Neural cell (in vitro differentiated cells): ENCODE measurements at regions not wholly inside any gene's neighbourhood (a gene's known extent, or its start where the extent isn't known, plus 50 kb on each side); places are given as distances from the start of the nearest gene placed in this dataset.

Experiments used
- H2AFZ ChIP-seq: fragments of 200-600, 300-800 bp; sonication (generic), shearing (Covaris generic); 2 replicates; pipeline ENCODE4 v1.6.0; 2014; ENCODE audit warnings: low read depth, mild to moderate bottlenecking, antibody characterized with exemption, low read length, moderate library complexity
- H3F3A ChIP-seq: fragments of 200-600 bp; shearing (Covaris generic); 2 replicates; pipeline ENCODE4 v1.6.1; 2016; ENCODE audit warnings: mild to moderate bottlenecking, moderate library complexity, mixed read lengths, antibody characterized with exemption, low read length; ENCODE audit not compliant: insufficient read depth, poor library complexity, severe bottlenecking
- H3K27ac ChIP-seq: fragments of 200-600, 300-800 bp; sonication (generic), shearing (Covaris generic); 2 replicates; pipeline ENCODE4 v1.5.1; 2014; ENCODE audit warnings: mild to moderate bottlenecking, low read length, moderate library complexity
- H3K27me3 ChIP-seq: fragments of 300-800, 200-600 bp; sonication (generic), shearing (Covaris generic); 2 replicates; pipeline ENCODE4 v1.6.0; 2014; ENCODE audit warnings: mild to moderate bottlenecking, low read depth, low read length, moderate library complexity; ENCODE audit not compliant: insufficient read depth
- H3K36me3 ChIP-seq: fragments of 300-800, 200-600 bp; sonication (generic), shearing (Covaris generic); 2 replicates; pipeline ENCODE4 v1.5.1; 2014; ENCODE audit warnings: mild to moderate bottlenecking, antibody characterized with exemption, low read length, moderate library complexity; ENCODE audit not compliant: insufficient read depth
- H3K4me2 ChIP-seq: fragments of 300-800, 200-600 bp; sonication (generic), shearing (Covaris generic); 2 replicates; pipeline ENCODE4 v1.6.0; 2014; ENCODE audit warnings: mild to moderate bottlenecking, low read length
- H3K4me3 ChIP-seq: fragments of 300-800, 200-600 bp; sonication (generic), shearing (Covaris generic); 2 replicates; pipeline ENCODE4 v1.5.1; 2014; ENCODE audit warnings: mild to moderate bottlenecking, low read length, moderate library complexity
- H3K79me2 ChIP-seq: fragments of 200-600 bp; shearing (Covaris generic); replicated peaks from 2 replicates; pipeline ENCODE4 v1.6.0; 2014; ENCODE audit warnings: mild to moderate bottlenecking, low read length, moderate library complexity; ENCODE audit not compliant: insufficient read depth
- H3K9ac ChIP-seq: fragments of 300-800, 200-600 bp; sonication (generic), shearing (Covaris generic); 2 replicates; pipeline ENCODE4 v1.6.1; 2016; ENCODE audit warnings: mild to moderate bottlenecking, low read length, mixed read lengths
- H3K9me2 ChIP-seq: fragments of 200-600 bp; shearing (Covaris generic); 2 replicates; pipeline ENCODE4 v1.6.1; 2016; ENCODE audit warnings: mild to moderate bottlenecking, low read length, mixed read lengths; ENCODE audit not compliant: insufficient read depth
- H3K9me3 ChIP-seq: fragments of 200-600, 300-800 bp; sonication (generic), shearing (Covaris generic); 2 replicates; pipeline ENCODE4 v1.6.1; 2016; ENCODE audit warnings: mild to moderate bottlenecking, mixed run types, low read length, moderate library complexity, mixed read lengths
- H4K20me1 ChIP-seq: fragments of 200-600 bp; shearing (Covaris generic); 2 replicates; pipeline ENCODE4 v1.6.1; 2016; ENCODE audit warnings: mild to moderate bottlenecking, mixed run types; ENCODE audit not compliant: insufficient read depth
- EP300 ChIP-seq: fragments of 450-650 bp; conservative IDR thresholded peaks from 2 replicates; pipeline ENCODE4 v1.6.1; 2014; ENCODE audit warnings: antibody characterized with exemption, mild to moderate bottlenecking, moderate library complexity; ENCODE audit not compliant: poor library complexity, severe bottlenecking
- EZH2 ChIP-seq: fragments of 200-600, 300-800 bp; shearing (Covaris generic), sonication (generic); IDR thresholded peaks from 2 replicates; pipeline ENCODE4 v1.6.1; 2014; ENCODE audit warnings: antibody characterized with exemption, low read length, borderline replicate concordance, mild to moderate bottlenecking; ENCODE audit not compliant: insufficient read depth, poor library complexity, severe bottlenecking
- MXI1 ChIP-seq: fragments of 450-650 bp; conservative IDR thresholded peaks from 2 replicates; pipeline ENCODE4 v1.6.1; 2014; ENCODE audit warnings: antibody characterized with exemption, mild to moderate bottlenecking; ENCODE audit not compliant: poor library complexity, severe bottlenecking
- POLR2AphosphoS5 ChIP-seq: IDR thresholded peaks from 2 replicates; pipeline ENCODE4 v1.6.1; 2012
- RAD21 ChIP-seq: fragments of 450-650 bp; conservative IDR thresholded peaks from 2 replicates; pipeline ENCODE4 v1.6.1; 2014; ENCODE audit warnings: antibody characterized with exemption, mild to moderate bottlenecking, moderate library complexity
- SMC3 ChIP-seq: fragments of 450-650 bp; conservative IDR thresholded peaks from 2 replicates; pipeline ENCODE4 v1.6.1; 2014; ENCODE audit warnings: antibody characterized with exemption, mild to moderate bottlenecking, moderate library complexity; ENCODE audit not compliant: poor library complexity
- TAF1 ChIP-seq: IDR thresholded peaks from 2 replicates; pipeline ENCODE4 v1.6.1; 2012; ENCODE audit warnings: low read depth
- TF ChIP-seq, protein P1 (sequence below): IDR thresholded peaks from 2 replicates; pipeline ENCODE4 v1.6.1; 2012; ENCODE audit warnings: borderline replicate concordance
- TF ChIP-seq, protein P2 (sequence below): fragments of 450-650 bp; IDR thresholded peaks from 2 replicates; pipeline ENCODE4 v1.5.1; 2014; ENCODE audit warnings: antibody characterized with exemption, mild to moderate bottlenecking, moderate library complexity; ENCODE audit not compliant: poor library complexity, severe bottlenecking

DNA sequence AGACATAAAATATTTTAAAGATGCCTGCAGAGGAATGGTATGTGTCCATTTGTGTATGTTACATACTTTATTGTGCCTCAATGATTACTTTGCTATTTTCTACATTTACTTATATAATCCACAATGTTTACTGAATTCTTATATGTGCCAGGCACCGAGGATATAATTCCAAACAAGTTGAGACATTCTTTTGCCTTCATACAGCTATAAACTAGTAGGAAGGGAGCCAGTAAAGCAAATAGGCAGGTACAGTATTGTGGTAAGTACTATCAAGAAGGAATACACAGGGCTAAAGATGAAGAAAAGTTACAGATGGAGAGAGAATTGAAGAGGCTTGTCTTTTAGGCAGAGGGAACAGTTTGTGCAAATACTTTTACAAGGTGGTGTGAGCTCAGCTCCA lies 131.6 kb downstream of the DISP1 start:
- Histone ChIP-seq H3K9ac (no peak overlapping the region), H3K9me3 (no peaks in the 10 kb centered on the region), H4K20me1 (no peaks in the 10 kb centered on the region), H2AFZ (no peak overlapping the region), H3K79me2 (no peaks in the 10 kb centered on the region), H3K36me3 (no peaks in the 10 kb centered on the region), H3K4me3 (no peak overlapping the region), H3K27me3 (no peaks in the 10 kb centered on the region), H3K27ac (no peak overlapping the region), H3K9me2 (no peaks in the 10 kb centered on the region), H3F3A (no peaks in the 10 kb centered on the region), H3K4me2 (no peak overlapping the region)
- TF ChIP-seq RAD21, result no peak
- TF ChIP-seq, protein P1, sequence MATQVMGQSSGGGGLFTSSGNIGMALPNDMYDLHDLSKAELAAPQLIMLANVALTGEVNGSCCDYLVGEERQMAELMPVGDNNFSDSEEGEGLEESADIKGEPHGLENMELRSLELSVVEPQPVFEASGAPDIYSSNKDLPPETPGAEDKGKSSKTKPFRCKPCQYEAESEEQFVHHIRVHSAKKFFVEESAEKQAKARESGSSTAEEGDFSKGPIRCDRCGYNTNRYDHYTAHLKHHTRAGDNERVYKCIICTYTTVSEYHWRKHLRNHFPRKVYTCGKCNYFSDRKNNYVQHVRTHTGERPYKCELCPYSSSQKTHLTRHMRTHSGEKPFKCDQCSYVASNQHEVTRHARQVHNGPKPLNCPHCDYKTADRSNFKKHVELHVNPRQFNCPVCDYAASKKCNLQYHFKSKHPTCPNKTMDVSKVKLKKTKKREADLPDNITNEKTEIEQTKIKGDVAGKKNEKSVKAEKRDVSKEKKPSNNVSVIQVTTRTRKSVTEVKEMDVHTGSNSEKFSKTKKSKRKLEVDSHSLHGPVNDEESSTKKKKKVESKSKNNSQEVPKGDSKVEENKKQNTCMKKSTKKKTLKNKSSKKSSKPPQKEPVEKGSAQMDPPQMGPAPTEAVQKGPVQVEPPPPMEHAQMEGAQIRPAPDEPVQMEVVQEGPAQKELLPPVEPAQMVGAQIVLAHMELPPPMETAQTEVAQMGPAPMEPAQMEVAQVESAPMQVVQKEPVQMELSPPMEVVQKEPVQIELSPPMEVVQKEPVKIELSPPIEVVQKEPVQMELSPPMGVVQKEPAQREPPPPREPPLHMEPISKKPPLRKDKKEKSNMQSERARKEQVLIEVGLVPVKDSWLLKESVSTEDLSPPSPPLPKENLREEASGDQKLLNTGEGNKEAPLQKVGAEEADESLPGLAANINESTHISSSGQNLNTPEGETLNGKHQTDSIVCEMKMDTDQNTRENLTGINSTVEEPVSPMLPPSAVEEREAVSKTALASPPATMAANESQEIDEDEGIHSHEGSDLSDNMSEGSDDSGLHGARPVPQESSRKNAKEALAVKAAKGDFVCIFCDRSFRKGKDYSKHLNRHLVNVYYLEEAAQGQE, result no peak
- TF ChIP-seq MXI1, result no peak
- no peak for TF ChIP-seq TAF1
- TF ChIP-seq EZH2, result no peak
- TF ChIP-seq SMC3, result no peak
- no peak for TF ChIP-seq EP300
- TF ChIP-seq, protein P2, sequence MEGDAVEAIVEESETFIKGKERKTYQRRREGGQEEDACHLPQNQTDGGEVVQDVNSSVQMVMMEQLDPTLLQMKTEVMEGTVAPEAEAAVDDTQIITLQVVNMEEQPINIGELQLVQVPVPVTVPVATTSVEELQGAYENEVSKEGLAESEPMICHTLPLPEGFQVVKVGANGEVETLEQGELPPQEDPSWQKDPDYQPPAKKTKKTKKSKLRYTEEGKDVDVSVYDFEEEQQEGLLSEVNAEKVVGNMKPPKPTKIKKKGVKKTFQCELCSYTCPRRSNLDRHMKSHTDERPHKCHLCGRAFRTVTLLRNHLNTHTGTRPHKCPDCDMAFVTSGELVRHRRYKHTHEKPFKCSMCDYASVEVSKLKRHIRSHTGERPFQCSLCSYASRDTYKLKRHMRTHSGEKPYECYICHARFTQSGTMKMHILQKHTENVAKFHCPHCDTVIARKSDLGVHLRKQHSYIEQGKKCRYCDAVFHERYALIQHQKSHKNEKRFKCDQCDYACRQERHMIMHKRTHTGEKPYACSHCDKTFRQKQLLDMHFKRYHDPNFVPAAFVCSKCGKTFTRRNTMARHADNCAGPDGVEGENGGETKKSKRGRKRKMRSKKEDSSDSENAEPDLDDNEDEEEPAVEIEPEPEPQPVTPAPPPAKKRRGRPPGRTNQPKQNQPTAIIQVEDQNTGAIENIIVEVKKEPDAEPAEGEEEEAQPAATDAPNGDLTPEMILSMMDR, result no peak
- no peak for TF ChIP-seq POLR2AphosphoS5

DNA sequence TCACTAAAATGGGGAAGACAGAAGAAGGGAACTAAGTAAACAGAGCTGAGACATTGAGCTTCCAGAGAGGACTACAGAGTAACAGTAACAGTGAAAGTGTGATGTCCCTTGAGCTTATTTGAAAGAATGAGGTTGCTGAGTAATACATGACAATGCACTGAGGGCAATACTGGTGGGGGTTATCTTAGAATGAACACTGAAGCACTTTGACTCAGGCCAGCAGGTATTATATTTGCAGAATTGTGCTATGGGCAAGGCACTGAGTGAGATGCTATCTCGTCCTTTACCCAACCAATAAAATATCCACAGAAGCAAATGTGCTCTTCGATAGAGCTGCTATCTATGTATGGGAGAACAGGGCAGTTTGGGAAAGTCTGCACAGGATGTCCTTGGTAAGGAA lies 133.2 kb downstream of the DISP1 start:
- H3K36me3 ChIP-seq, result no peaks in the 10 kb centered on the region
- H3K4me3 ChIP-seq, result no peak overlapping the region
- no peaks in the 10 kb centered on the region for H3K9me2 ChIP-seq
- no peaks in the 10 kb centered on the region for H3F3A ChIP-seq
- TF ChIP-seq, protein P1, result no peak
- TF ChIP-seq TAF1, result no peak
- TF ChIP-seq MXI1, result no peak
- no peak for TF ChIP-seq EP300
- TF ChIP-seq, protein P2, result no peak
- no peak for TF ChIP-seq EZH2
- H3K4me2 ChIP-seq, result no peak overlapping the region
- H2AFZ ChIP-seq, result no peak overlapping the region
- no peak overlapping the region for H3K27ac ChIP-seq
- no peaks in the 10 kb centered on the region for H3K79me2 ChIP-seq
- no peaks in the 10 kb centered on the region for H3K9me3 ChIP-seq
- H4K20me1 ChIP-seq, result no peaks in the 10 kb centered on the region
- H3K9ac ChIP-seq, result no peak overlapping the region
- H3K27me3 ChIP-seq, result no peaks in the 10 kb centered on the region
